Activated CD4-positive, CD25-positive, alpha-beta regulatory T cell treated with anti-CD3 and anti-CD28 coated beads, Interleukin-2, amount 50 U/mL, for 24 hours (primary cell): ENCODE measurements at regions not wholly inside any gene's neighbourhood (a gene's known extent, or its start where the extent isn't known, plus 50 kb on each side); places are given as distances from the start of the nearest gene placed in this dataset.
"Not testable (repeated sequence)": the region's sequence is repeated elsewhere in the genome, so short reads cannot be mapped to it uniquely, and the experiment has no call there.

Source experiments
- ATAC-seq, 2 donors: fragments of 150-1000 bp; cut with Tn5 transposase; one replicate each; pipeline ENCODE4 v1.10.0; 2021; ENCODE audit warnings: mild to moderate bottlenecking in 1 of 2, moderate library complexity in 1 of 2

- no peak for ATAC-seq
These were observed 315.6 kb downstream of the SLITRK5 start for GRCh38 chr13:87986639-87987250.

DNA sequence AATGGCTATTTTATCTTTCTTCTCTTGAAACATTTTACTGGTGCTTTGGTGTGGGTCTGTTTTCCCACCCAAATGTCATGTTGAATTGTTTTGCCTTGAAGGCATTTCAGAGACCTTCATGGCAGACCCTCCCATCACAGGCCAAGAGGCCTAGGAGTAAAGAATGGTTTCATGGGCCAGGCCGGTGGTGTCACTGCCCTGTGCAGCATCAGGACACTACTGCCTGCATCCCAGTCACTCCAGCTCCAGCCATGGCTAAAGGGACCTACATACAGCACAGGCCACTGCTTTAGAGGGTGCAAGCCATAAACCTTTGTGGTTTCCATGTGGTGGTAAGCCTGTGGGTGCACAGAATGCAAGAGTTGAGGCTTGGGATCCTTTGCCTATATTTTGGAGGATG, 326.9 kb downstream of the SLITRK5 start:
- ATAC-seq, result no peak

GRCh38 chr13:87999240-87999700, 328.1 kb downstream of the SLITRK5 start:
- no peak for ATAC-seq

- ATAC-seq, result no peak
These were observed 328.6 kb downstream of the SLITRK5 start for GRCh38 chr13:87999788-88000187.

GRCh38 chr13:88000239-88000638, 329.1 kb downstream of the SLITRK5 start:
- no peak for ATAC-seq

DNA sequence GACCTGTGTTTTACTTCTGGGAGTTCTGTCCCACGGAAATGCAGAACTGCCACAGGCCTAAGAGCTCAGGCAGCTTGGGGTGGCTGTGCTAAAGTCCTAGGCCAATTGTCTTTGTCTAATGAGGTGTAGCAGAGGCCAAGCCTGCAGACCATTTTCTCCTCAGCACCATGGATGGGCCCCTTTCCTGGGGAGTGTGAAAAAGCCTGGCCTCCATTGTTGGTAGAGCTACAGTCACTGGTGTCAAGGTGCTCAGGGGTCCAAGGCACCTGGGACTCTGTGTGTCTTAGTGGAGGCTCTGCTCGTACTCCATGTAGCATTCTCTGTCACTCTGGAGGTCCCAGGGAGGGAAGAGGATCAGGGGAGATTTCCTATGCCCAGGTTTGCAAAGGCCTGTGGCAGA, 329.6 kb downstream of the SLITRK5 start:
- ATAC-seq, result no peak

DNA sequence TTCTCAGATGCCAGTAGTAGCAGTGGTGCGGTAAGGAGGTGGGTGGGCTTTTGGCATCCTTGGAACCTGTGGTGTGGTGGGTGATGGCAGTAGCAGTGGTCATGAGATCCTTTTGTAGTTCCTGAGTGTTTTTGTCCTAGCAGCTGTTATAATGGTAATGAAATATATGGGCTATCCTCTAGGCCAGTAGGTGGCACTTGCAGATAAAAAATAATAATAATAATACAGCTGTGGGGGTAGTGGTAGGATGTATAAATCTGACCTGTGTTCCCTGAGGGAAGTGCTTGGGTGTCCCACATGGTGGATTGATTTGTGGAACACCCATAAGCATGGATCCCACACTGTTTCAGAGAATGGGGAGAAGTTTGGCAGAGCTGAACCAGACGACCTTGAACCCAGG, 334.0 kb downstream of the SLITRK5 start:
- no peak for ATAC-seq

DNA sequence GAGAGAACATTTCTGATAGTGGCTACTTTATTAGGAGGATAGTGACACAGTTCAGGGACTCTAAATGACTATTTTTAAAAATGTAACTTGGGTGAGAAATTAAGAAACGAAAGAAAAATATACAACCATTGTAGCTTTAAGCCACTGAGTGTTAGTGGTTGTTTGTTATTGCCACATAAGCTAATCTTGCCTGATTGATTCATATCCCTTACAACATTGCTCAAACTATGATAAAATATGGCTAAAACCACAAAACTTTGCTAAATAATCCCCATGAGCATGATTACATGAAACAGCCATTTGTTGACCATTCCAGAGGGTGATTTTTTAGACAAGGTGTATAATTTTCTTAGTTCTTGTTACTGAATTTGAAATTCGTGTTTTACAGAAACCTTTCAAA, 343.4 kb downstream of the SLITRK5 start:
- no peak for ATAC-seq

GRCh38 chr13:88022431-88023208, 351.4 kb downstream of the SLITRK5 start:
- no peak for ATAC-seq

- no peak for ATAC-seq
These were observed 355.1 kb downstream of the SLITRK5 start for GRCh38 chr13:88026241-88026640.

GRCh38 chr13:88031980-88032559, 360.9 kb downstream of the SLITRK5 start:
- no peak for ATAC-seq

- ATAC-seq, result not testable (repeated sequence)
These were observed 365.0 kb downstream of the SLITRK5 start for GRCh38 chr13:88036205-88036604.

DNA sequence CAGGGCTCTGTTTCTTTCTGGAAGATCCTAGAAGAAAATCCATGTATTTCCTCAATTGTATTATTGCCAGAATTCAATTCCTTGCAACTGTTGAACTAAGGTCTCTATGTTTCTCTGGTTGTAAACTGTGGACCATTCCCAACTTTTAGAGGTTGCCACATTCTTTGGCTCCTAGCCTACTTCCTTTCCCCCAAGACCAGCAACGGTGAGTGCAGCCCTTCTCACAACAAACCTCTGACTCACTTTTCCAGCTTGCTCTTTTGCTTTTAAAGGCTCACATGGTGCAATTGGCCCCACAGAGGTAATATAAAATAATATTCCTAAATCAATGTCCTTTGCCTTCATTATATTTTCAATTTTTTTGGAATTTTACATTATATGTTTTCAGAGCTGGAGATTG, 371.3 kb downstream of the SLITRK5 start:
- no peak for ATAC-seq

DNA sequence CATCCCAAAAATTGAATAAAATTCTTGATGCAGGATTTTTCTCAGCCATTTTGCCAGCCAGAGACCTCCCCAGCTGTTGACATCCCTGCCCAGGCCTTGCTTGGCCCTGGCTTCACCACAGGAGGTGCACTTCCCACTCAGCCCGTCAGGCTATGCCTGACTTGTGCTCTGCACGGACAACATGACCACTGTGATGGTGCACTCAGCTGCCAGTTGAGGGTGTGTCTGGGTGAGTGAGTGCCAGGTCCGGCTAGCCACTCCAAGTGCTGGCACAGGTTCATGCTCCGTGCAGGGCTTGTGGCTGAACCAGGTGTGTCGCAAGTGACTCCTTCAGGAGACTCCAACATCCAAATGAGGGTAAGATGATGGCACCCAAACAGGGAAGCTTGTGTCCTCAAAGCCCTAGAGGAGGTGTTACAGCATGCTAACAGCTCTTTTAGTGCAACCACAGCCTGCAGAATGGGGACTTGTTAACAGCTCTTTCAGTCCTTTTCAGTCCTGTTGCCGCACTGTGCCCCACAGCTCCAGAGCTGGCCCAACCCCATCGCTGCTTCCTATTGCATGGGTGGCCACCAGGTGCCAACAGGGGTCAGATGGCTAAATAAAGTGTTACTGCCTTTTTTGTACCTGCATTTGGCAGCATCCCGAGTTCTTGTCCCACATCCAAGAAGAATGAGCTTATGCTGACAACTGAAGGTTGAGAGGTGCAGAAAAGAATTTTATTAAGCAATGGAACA, 380.7 kb downstream of the SLITRK5 start:
- ATAC-seq, result no peak

DNA sequence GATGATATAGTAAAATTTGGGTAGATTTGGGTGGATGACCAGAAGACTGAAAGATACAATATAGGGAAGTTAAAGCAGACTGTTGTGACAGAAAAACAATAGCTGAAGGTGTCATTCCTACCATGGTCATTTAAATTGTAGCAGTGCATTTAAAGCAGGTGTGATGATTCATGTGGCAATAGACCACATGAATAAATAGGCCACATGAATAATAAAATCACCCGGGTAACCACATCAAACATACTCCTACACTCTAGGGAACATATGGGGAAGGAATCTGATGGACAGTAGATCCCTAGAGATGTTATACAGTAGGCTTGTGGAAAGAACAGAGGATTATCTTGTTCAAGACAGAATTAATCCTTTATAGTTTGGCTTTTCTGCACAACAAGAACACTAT, 392.6 kb downstream of the SLITRK5 start:
- ATAC-seq, result no peak

- ATAC-seq, result no peak
These were observed 395.7 kb downstream of the SLITRK5 start for GRCh38 chr13:88066847-88067246.

DNA sequence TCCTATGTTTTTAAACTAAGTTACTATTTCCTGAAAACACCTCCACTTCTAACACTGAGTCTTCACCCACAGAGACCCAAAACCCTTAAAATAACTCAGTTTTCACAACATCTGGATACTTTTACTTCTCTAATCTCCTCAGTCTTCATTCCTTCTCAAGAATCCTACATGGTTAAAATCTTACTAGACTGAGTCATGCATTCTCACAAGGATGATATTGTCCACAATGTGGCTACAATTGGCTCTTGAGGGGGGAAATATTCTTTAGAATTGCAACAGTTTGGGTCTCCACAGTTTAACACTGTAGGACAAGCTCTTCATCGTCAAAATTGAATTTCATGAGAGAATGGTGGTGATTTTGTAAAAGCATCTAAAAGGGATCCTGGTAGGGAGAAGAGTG, 397.1 kb downstream of the SLITRK5 start:
- no peak for ATAC-seq

DNA sequence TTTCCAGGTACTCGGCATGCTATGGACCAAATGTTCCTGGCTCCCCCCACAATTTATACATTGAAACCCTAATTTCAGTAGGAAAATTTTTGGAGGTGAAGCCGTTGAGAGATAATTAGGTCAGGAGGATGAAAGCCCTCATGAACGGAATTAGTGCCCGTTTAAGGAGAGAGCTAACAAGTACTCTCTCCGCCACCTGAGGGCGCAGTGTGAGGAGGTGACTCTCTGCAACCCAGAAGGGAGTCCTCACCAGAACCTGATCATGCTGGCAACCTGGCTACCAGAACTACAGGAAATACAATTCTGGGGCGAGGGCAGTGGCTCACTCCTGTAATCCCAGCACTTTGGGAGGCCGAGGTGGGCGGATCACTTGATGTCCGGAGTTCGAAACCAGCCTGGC, 397.8 kb downstream of the SLITRK5 start:
- ATAC-seq, result no peak

- no peak for ATAC-seq
These were observed 400.2 kb downstream of the SLITRK5 start for GRCh38 chr13:88071371-88071770.

DNA sequence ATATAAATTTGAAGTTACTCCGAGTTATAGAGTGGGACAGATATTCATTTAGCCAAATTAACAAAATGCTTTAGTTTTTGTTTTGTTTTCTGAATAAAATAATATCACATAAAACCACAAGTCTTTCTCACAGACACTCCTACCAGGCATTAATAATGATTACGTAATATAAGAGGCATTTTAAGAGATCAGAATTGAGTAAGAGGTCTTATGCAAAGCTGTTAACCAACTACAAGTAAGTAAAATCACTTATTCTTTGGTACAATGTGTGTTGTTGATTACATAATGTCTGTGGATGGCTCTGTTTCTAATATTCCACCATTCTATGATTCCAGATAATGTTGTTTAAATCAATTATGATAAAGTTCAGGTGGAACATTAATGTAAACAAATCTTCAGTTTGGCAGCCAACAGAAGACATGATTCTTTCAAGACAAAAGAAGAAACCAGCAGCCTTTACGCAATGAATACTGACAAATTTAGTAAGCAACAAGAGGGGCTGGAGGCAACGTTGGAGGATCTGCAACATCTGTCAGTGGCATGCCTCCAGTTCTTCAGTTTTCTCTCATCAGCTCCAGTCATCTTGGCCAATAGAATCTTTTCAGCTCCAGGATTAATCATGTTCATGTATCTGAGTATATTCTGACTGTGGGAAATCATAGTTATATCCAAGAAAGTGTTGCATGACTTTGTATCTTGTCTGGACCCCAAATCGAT, 403.8 kb downstream of the SLITRK5 start:
- ATAC-seq, result no peak

- ATAC-seq, result no peak
These were observed 413.9 kb downstream of the SLITRK5 start for GRCh38 chr13:88085036-88085435.

GRCh38 chr13:88086577-88086976, 415.4 kb downstream of the SLITRK5 start:
- no peak for ATAC-seq

DNA sequence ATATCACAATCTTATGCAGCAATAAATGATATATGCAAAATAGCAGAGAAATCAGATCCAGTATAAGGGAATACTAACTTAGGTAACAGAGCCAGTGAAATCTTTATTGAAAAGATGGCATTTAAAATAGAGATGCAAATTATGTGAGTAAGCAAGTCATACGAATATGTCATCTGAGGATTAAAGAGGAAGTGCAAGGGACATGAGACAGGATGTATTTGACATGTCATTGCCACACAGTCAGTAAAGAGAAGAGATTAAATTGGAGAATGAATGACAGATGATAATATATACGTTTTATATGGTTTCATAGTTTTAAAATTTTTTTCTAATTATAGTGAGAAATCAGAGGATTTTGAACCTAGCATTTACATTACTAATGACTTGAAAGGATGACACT, 426.4 kb downstream of the SLITRK5 start:
- no peak for ATAC-seq
